ENCODE measurements at regions not wholly inside any gene's neighbourhood (a gene's known extent, or its start where the extent isn't known, plus 50 kb on each side); places are given as distances from the start of the nearest gene placed in this dataset.

- Histone ChIP-seq H3F3A (replicated peaks; ENCODE audit: low read depth) (no peaks in the 10 kb centered on the region), H3K79me2 (replicated peaks; ENCODE audit: insufficient read depth) (no peaks in the 10 kb centered on the region), H3K36me3 (ENCODE audit: insufficient read depth) (no peaks in the 10 kb centered on the region), H3K4me2 (no peak overlapping the region), H3K4me1 (ENCODE audit: insufficient read depth) (no peaks in the 10 kb centered on the region), H4K20me1 (replicated peaks; ENCODE audit: insufficient read depth) (no peaks in the 10 kb centered on the region), H3K9me2 (ENCODE audit: insufficient read depth) (0 out of 2 replicates have a peak, but pooled peaks cover 7% of the 10 kb centered on the region), H3K4me3 (no peak overlapping the region), H3K27me3 (ENCODE audit: insufficient read depth) (no peaks in the 10 kb centered on the region), H2AFZ (no peak overlapping the region), H3K27ac (ENCODE audit: low read depth) (no peak overlapping the region)
- Mint-ChIP-seq H3K27me3 (ENCODE audit: insufficient read depth, low read depth, poor library complexity) (peaks cover 1% of the 10 kb centered on the region), H3K4me1 (0 out of 3 replicates have a peak, but pooled peaks cover under 1% of the 10 kb centered on the region), H3K4me3 (no peak overlapping the region), H3K36me3 (ENCODE audit: low read depth) (no peaks in the 10 kb centered on the region), H3K27ac (no peak overlapping the region), H3K9me3 (no peaks in the 10 kb centered on the region)
- ATAC-seq = no peak
- DNase-seq (ENCODE audit: low spot score) = no peak
- TF ChIP-seq REST (IDR thresholded peaks at IDR 0.05; ENCODE audit: unreplicated experiment) (no peak), ETS1 (IDR thresholded peaks at IDR 0.05) (no peak), CREB1 (CRISPR knock-in tag; IDR thresholded peaks at IDR 0.05; ENCODE audit: low read depth) (no peak), EZH2 (IDR thresholded peaks at IDR 0.05; ENCODE audit: low read depth, unreplicated experiment) (no peak), CTCF (conservative IDR thresholded peaks at IDR 0.05; ENCODE audit: low read depth in 2 of 2) (no peak), STAT1 (IDR thresholded peaks at IDR 0.05; ENCODE audit: unreplicated experiment) (no peak), EZH2phosphoT487 (IDR thresholded peaks at IDR 0.05; ENCODE audit: unreplicated experiment) (no peak), POLR2AphosphoS5 (IDR thresholded peaks at IDR 0.05; ENCODE audit: low read depth) (no peak), ZNF114 (CRISPR knock-in tag; IDR thresholded peaks at IDR 0.05) (no peak), NANOG (IDR thresholded peaks at IDR 0.05; ENCODE audit: borderline replicate concordance) (no peak)
Measured at GRCh38 chr13:21902709-21903098, 231.8 kb downstream of the FGF9 start.

GRCh38 chr13:21905486-21905885 lies 234.6 kb downstream of the FGF9 start:
- H3K27ac ChIP-seq (ENCODE audit: low read depth) = no peak overlapping the region
- H2AFZ ChIP-seq = no peak overlapping the region
- H3F3A ChIP-seq (replicated peaks; ENCODE audit: low read depth) = no peaks in the 10 kb centered on the region
- no peak for ATAC-seq
- Mint-ChIP-seq H3K9me3 (no peaks in the 10 kb centered on the region), H3K4me3 (no peak overlapping the region), H3K36me3 (ENCODE audit: low read depth) (no peaks in the 10 kb centered on the region; the same call in 2 of the 3 replicates), H3K4me1 (no peaks in the 10 kb centered on the region), H3K27me3 (ENCODE audit: insufficient read depth, low read depth, poor library complexity) (peaks cover 7% of the 10 kb centered on the region), H3K27ac (no peak overlapping the region)
- no peak overlapping the region for H3K4me2 ChIP-seq
- no peaks in the 10 kb centered on the region for H3K27me3 ChIP-seq (ENCODE audit: insufficient read depth)
- H3K4me3 ChIP-seq = no peak overlapping the region
- DNase-seq (ENCODE audit: low spot score) = no peak
- H3K79me2 ChIP-seq (replicated peaks; ENCODE audit: insufficient read depth) = no peaks in the 10 kb centered on the region
- no peaks in the 10 kb centered on the region for H3K36me3 ChIP-seq (ENCODE audit: insufficient read depth)
- no peaks in the 10 kb centered on the region for H3K4me1 ChIP-seq (ENCODE audit: insufficient read depth)
- 0 out of 2 replicates have a peak, but pooled peaks cover 7% of the 10 kb centered on the region for H3K9me2 ChIP-seq (ENCODE audit: insufficient read depth)
- H4K20me1 ChIP-seq (replicated peaks; ENCODE audit: insufficient read depth) = no peaks in the 10 kb centered on the region
- TF ChIP-seq EZH2 (IDR thresholded peaks at IDR 0.05; ENCODE audit: low read depth, unreplicated experiment) (no peak), ZNF331 (CRISPR knock-in tag; IDR thresholded peaks at IDR 0.05; ENCODE audit: low read depth) (no peak), EZH2phosphoT487 (IDR thresholded peaks at IDR 0.05; ENCODE audit: unreplicated experiment) (no peak), POLR2AphosphoS5 (IDR thresholded peaks at IDR 0.05; ENCODE audit: low read depth) (no peak), REST (IDR thresholded peaks at IDR 0.05; ENCODE audit: unreplicated experiment) (no peak)

Measured in GM23338 (cell line).